GM19023 (cell line): ENCODE measurements at regions not wholly inside any gene's neighbourhood (a gene's known extent, or its start where the extent isn't known, plus 50 kb on each side); places are given as distances from the start of the nearest gene placed in this dataset.
A peak's percentile ranks its signal among the peaks of the same experiment; 100 is the strongest.

Experiments
- ATAC-seq: cut with Tn5 transposase; IDR thresholded peaks from one replicate; pipeline ENCODE4 v1.9.1; 2021; ENCODE audit warnings: mild to moderate bottlenecking, moderate library complexity; ENCODE audit not compliant: unreplicated experiment

GRCh38 chr10:83636826-83637225 lies 502.5 kb upstream of the GHITM start:
- ATAC-seq = no peak

DNA sequence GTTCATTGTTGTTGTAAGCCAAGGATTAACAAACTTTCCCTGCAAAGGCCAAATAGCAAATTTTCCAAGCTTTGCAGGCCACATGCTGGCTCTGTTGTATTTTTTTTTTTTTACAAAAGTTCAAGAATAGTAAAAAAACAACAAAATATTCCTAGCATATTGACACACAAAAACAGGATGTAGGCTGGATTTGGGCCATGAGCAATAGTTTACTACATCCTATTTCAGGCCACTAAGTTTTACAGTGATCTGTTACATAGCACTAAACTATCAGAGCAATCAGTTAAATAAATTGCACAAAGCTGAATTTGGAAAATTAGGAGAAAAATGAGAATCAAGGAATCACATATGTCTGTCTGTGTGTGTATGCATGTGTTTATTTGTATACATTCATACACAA lies 491.8 kb upstream of the GHITM start:
- ATAC-seq = no peak

GRCh38 chr10:83648201-83648600 lies 491.1 kb upstream of the GHITM start:
- ATAC-seq = no peak

GRCh38 chr10:83649471-83649870 lies 489.8 kb upstream of the GHITM start:
- no peak for ATAC-seq

- ATAC-seq = no peak
These were observed 484.6 kb upstream of the GHITM start for GRCh38 chr10:83654689-83655088.

- no peak for ATAC-seq
These were observed 482.4 kb upstream of the GHITM start for GRCh38 chr10:83656924-83657323.

DNA sequence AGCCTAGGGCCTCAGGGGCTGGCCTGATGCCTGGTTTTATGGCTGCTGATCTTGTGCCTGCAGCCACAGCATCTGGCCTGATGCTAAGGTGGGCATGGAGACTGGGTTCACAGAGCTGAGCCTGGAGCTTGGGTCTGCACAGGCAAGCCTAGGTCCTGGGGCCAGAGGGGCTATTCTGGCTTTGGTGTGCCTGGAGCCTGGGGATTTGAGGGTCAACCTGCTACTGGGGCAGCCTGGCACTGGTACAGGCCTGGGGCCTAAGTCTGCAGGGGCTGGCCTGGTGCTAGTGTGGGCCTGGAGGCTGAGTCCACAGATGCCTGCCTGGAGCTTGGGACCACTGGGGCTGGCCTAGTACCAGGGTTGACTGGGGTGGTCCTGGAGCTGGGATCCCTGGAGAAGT lies 481.8 kb upstream of the GHITM start:
- no peak for ATAC-seq

DNA sequence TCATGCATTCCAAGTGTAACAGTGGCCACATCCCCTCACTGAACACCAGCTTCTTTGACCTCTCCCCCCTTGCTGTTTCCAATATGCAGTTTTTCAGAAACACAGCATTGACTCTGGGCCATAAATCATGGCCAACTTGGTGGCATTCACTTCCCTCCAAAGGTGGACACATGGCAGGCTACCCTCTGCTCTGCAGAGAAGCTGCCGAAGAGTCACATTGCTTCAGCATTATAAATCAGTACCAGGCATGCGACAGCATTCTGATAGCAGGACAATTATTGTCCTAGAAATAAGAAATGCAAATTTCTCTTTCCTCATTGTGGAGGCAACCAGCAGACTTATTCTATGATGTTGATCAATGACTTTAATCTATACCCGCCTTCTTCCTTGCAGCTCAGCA lies 475.4 kb upstream of the GHITM start:
- no peak for ATAC-seq

DNA sequence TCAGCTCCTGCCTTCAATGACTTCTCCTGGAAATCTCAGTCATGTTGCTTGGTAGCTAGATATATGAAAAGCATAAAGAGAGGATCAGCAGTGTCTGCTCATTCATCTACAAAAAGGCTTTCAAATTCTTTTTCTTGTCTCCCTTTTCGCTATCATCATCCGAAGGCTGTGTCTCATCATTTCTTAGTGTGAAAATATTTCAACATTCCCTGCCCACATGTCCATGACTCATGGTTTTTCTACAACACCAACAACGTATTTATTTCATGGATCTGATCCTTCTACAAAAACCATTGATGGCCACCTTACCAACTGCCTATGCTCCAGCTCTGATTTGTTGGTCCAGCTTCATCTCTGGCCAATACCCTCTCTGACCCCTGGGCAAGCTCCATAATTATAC lies 472.5 kb upstream of the GHITM start:
- ATAC-seq = no peak

- no peak for ATAC-seq
These were observed 471.7 kb upstream of the GHITM start for GRCh38 chr10:83667594-83667993.

DNA sequence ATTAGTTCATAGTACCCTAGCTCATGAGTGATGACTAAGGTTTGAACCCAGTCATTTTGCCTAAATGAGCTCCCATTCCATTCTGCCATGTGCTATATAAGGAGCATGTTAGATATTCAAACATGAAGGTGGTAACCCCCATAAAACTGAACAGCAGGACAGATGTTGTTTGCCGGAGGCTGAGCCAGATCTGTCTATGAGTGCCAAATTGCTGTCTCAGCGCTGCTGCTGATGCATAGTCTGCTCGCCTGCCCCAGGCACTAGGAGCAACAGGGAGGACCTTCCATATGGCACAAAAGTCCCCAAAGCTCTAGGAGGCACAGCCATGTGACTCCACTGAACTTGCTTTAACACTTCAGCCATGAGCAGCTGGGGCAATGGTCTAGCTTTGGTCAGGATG lies 466.0 kb upstream of the GHITM start:
- no peak for ATAC-seq

DNA sequence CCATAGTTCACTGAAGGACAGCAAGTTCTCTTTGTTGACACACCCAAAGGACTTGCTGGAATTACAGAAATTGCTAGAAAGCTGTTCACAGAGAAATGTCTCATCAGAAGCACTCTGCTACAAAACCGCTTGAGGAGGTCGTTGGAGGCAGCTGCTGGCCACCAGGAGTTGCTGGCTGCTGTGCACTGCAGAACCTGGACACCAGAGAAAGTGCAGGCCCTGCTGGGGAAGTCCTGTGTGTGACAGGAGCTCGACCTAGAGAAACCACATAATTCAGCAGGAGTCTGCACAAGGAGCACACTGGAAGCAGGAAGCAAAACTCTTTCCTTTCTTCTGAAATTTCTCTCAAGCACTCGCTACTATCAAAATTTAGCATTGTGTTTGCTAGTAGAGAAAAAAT lies 461.5 kb upstream of the GHITM start:
- ATAC-seq = no peak

DNA sequence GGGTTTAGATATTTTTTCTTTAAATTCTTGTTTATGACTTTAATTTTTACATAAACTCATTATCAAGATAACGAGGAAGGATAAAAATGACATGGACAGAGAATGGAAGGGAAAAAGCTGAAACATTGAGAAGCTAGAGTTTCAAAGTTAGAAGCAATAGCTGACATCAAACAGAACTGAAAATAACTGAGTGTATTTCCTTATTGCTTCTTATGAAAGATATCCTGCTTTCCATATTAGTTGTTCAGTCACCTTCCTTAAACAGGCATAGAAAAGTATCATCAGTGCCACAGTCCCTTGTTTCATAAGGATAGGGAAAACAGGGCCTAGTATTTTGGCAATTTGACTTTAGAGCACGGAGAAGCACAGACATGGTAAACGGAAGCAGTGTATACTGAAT lies 460.5 kb upstream of the GHITM start:
- no peak for ATAC-seq

GRCh38 chr10:83680470-83680891 lies 458.8 kb upstream of the GHITM start:
- ATAC-seq = peak; percentile 98

DNA sequence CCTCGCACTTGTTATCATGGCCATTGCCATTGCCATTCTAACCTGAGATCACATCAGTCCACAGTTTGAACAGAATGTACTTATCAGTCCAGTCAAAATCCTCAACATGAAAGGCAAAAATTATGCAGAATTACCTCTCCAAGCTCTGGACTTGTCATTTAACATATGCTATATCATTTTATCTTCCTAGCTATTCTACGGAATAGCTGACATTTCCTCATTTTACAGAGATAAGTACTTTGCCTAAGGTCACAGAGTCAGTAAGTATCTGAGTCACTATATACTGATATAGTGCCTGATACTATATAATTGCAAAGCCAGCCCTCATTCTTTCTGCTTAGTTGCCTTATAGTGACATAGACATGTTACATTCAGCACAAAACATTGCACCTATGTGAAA lies 456.9 kb upstream of the GHITM start:
- no peak for ATAC-seq

DNA sequence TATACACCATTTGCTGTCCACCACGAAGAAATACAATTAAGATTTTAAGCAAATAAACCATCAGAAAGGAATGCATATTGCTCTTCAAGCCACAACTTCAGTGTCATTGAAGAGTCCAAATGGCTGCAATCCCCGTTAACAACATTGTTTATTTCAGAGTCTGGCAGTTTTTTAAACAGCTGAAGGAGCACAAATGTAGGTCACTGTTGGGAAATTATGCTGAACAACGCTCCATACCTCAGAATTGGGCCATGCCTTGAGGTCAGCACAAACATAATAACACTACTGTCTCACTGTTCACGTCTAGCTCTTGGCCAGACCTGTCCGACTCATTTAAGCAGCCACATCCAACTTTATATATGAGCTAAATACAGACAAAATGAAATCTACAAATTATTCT lies 453.9 kb upstream of the GHITM start:
- ATAC-seq = no peak

- no peak for ATAC-seq
These were observed 447.3 kb upstream of the GHITM start for GRCh38 chr10:83691791-83692596.

DNA sequence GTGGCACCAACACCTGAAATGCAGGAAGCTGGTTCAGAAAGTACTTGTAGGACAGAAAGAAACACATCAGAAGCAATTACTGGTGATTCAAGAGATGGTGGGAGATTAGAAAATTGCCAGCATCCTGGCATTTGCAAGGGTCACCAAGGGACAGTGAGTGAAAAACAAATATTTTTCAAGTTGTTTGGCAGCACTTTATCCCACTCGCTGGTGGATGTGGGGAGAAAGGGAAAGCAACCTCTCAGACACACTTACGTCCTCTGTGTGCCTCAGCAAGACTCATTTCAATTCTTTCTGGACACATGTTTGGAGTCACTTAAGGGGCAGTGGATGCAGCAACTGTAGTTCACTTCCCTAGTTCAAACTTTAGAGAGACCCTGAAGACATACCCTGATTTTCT lies 440.4 kb upstream of the GHITM start:
- ATAC-seq = no peak

DNA sequence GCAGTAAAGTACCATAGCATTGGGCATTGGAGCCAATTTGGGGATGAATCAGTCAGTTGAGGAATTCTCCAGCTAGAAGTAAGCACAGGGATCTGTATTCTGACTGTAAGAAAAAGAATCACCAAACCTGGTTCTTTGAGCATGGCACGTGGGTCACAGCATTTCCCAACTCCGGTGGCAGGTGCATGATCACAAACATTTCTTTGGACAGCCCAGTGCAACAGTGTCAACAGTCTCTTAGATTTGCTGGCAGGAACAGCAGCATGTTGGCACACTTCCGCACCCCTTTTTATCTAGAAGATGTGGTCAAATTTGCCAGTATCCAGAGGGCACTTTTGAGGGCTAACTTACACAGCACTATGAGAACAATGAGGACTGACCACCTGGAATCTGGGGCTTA lies 437.5 kb upstream of the GHITM start:
- no peak for ATAC-seq

DNA sequence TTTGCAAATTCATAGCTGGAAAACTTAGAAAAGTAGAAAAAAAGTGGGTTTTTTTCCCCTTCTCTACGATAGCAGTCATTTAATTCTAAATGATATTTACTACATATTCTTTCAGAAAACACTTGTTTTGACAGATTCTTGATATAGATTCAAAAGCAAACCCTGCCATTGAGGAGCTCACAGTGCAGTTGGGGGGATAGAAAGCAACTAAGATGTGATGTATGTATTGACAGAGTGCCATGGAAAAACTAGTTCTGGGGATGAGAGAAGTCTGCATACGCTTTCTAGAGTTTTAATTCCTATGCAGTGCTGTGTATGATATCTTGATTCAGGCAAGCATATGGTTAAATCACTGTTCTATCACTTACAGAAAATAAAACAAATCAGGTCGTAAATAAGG lies 436.6 kb upstream of the GHITM start:
- no peak for ATAC-seq

- no peak for ATAC-seq
These were observed 433.2 kb upstream of the GHITM start for GRCh38 chr10:83706120-83706519.

- no peak for ATAC-seq
These were observed 432.2 kb upstream of the GHITM start for GRCh38 chr10:83706952-83707582.

DNA sequence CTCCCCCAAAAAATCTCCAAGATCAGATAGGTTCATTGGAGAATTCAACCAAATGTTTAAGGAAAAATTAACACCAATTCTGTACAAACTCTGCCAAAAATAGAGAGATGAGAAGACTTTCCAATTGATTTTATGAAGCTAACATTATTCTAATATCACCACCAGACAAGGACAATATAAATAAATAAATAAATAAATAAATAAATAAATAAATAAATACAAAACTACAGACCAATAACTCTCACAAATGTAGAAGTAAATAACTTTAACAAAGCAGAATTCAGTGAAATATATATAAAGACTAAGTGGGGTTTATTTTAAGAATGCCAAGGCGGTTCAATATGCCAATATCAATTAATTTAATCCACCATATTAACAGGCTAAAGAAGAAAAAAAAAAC lies 425.9 kb upstream of the GHITM start:
- no peak for ATAC-seq
